MCF 10A (cell line): ENCODE measurements at regions not wholly inside any gene's neighbourhood (a gene's known extent, or its start where the extent isn't known, plus 50 kb on each side); places are given as distances from the start of the nearest gene placed in this dataset.

ENCODE experiments used
- BruUV-seq: library from RNA; stranded (reverse); fragments of 400-500 nt; replicated peaks from 2 replicates; lab custom pipeline; 2021; lab: Mats Ljungman, UMichigan
- CTCF ChIA-PET: fragments of 300-600 bp; sonication (Branson Sonifier 250); formaldehyde crosslinking; extraction: SDS; loops from one replicate; lab custom pipeline; 2021; ENCODE audit warnings: antibody characterized with exemption, inconsistent platforms; lab: Yijun Ruan, JAX
- POLR2A ChIA-PET: fragments of 300-600, 350-650 bp; sonication (Branson Sonifier 250); formaldehyde crosslinking; extraction: SDS; loops from one replicate; lab custom pipeline; 2020; ENCODE audit warnings: antibody characterized with exemption, inconsistent platforms; lab: Yijun Ruan, JAX
- DNase-seq: peaks from one replicate; pipeline ENCODE4 v3.0.0-alpha.2; 2018; ENCODE audit not compliant: unreplicated experiment
- H3K27ac Mint-ChIP-seq: one replicate; pipeline ENCODE4 v1.8.0; 2022; ENCODE audit warnings: mild to moderate bottlenecking, low read depth, mixed read lengths; ENCODE audit not compliant: unreplicated experiment
- H3K27me3 Mint-ChIP-seq: one replicate; pipeline ENCODE4 v1.8.0; 2022; ENCODE audit warnings: mixed read lengths; ENCODE audit not compliant: insufficient read depth, unreplicated experiment
- H3K36me3 Mint-ChIP-seq: one replicate; pipeline ENCODE4 v1.8.0; 2022; ENCODE audit warnings: mild to moderate bottlenecking, moderate library complexity, mixed read lengths; ENCODE audit not compliant: insufficient read depth, unreplicated experiment
- H3K4me1 Mint-ChIP-seq: one replicate; pipeline ENCODE4 v1.8.0; 2022; ENCODE audit warnings: mixed read lengths; ENCODE audit not compliant: insufficient read depth, unreplicated experiment
- H3K4me3 Mint-ChIP-seq: one replicate; pipeline ENCODE4 v1.8.0; 2022; ENCODE audit warnings: mild to moderate bottlenecking, moderate library complexity, mixed read lengths; ENCODE audit not compliant: unreplicated experiment
- H3K9me3 Mint-ChIP-seq: one replicate; pipeline ENCODE4 v1.8.0; 2022; ENCODE audit warnings: mixed read lengths; ENCODE audit not compliant: unreplicated experiment
- CTCF ChIP-seq: fragments of 200-600 bp; IDR thresholded peaks from one replicate; pipeline ENCODE4 v1.8.0; 2022; ENCODE audit warnings: antibody characterized with exemption, mild to moderate bottlenecking; ENCODE audit not compliant: unreplicated experiment
- intact Hi-C: fragments of 100-400 bp; cut with micrococcal nuclease; formaldehyde crosslinking; loops from 2 replicates; pipeline ENCODE4 v1.14.1; 2022

- intact Hi-C loops, result no loop called here
- CTCF ChIA-PET, result no interaction called here
- DNase-seq, result no peak
- TF ChIP-seq CTCF, result no peak
- Mint-ChIP-seq H3K27ac (no peak overlapping the region), H3K27me3 (no peaks in the 10 kb centered on the region), H3K36me3 (no peaks in the 10 kb centered on the region), H3K4me1 (no peaks in the 10 kb centered on the region), H3K4me3 (no peak overlapping the region), H3K9me3 (no peaks in the 10 kb centered on the region)
- no TSS peak for BruUV-seq
- POLR2A ChIA-PET, result no interaction called here
Observed at GRCh38 chr2:39954346-39954745, 175.3 kb upstream of the THUMPD2 start.

GRCh38 chr2:39949131-39949530 is 170.1 kb upstream of the THUMPD2 start:
- POLR2A ChIA-PET, result interaction anchor here (0.6 to 0.7 kb wide), 2 partner anchors 139 to 607 kb away, joined by 3 to 4 read pairs; no protein-coding TSS in a partner anchor
- no peak for DNase-seq
- no TSS peak for BruUV-seq

GRCh38 chr2:39948016-39948719 is 169.1 kb upstream of the THUMPD2 start:
- Mint-ChIP-seq H3K9me3 (no peaks in the 10 kb centered on the region), H3K27ac (no peak overlapping the region), H3K36me3 (no peaks in the 10 kb centered on the region), H3K27me3 (no peaks in the 10 kb centered on the region), H3K4me1 (no peaks in the 10 kb centered on the region), H3K4me3 (no peak overlapping the region)
- TF ChIP-seq CTCF, result no peak
- ChIA-PET CTCF (interaction anchor here (1.8 kb wide), 1 partner anchor 34 kb away, joined by 4 read pairs; no protein-coding TSS in a partner anchor), POLR2A (no interaction called here)
- DNase-seq, result no peak
- BruUV-seq, result no TSS peak
- intact Hi-C loops, result no loop called here

More at GRCh38 chr2:39949131-39949530, 170.1 kb upstream of the THUMPD2 start:
- no peak for TF ChIP-seq CTCF
- Mint-ChIP-seq H3K27ac (no peak overlapping the region), H3K36me3 (no peaks in the 10 kb centered on the region), H3K27me3 (no peaks in the 10 kb centered on the region), H3K4me3 (no peak overlapping the region), H3K9me3 (no peaks in the 10 kb centered on the region), H3K4me1 (no peaks in the 10 kb centered on the region)
- CTCF ChIA-PET, result interaction anchor here (1.8 kb wide), 1 partner anchor 35 kb away, joined by 4 read pairs; no protein-coding TSS in a partner anchor
- intact Hi-C loops, result no loop called here

- Mint-ChIP-seq H3K4me1 (no peaks in the 10 kb centered on the region), H3K27me3 (no peaks in the 10 kb centered on the region), H3K4me3 (no peak overlapping the region), H3K9me3 (no peaks in the 10 kb centered on the region), H3K36me3 (no peaks in the 10 kb centered on the region), H3K27ac (no peak overlapping the region)
- intact Hi-C loops, result no loop called here
- DNase-seq, result no peak
- ChIA-PET CTCF (interaction anchor here (1.0 kb wide), 1 partner anchor 12 kb away, joined by 4 read pairs; no protein-coding TSS in a partner anchor), POLR2A (no interaction called here)
- no peak for TF ChIP-seq CTCF
- no TSS peak for BruUV-seq
Observed at GRCh38 chr2:39947294-39948015, 168.4 kb upstream of the THUMPD2 start.
